ENCODE measurements at regions not wholly inside any gene's neighbourhood (a gene's known extent, or its start where the extent isn't known, plus 50 kb on each side); places are given as distances from the start of the nearest gene placed in this dataset.

GRCh38 chr11:112357488-112357887, 96.8 kb upstream of the PLET1 start:
- no peak for DNase-seq (ENCODE audit: low spot score)

GRCh38 chr11:112361396-112361795, 100.7 kb upstream of the PLET1 start:
- no peak for DNase-seq (ENCODE audit: low spot score)

GRCh38 chr11:112363527-112363926, 102.9 kb upstream of the PLET1 start:
- DNase-seq (ENCODE audit: low spot score): no peak

- DNase-seq (ENCODE audit: low spot score): no peak
These were observed 104.4 kb upstream of the PLET1 start for GRCh38 chr11:112364962-112365481.

- no peak for DNase-seq (ENCODE audit: low spot score)
These were observed 105.4 kb upstream of the PLET1 start for GRCh38 chr11:112366012-112366411.

- no peak for DNase-seq (ENCODE audit: low spot score)
These were observed 106.1 kb upstream of the PLET1 start for GRCh38 chr11:112366777-112367176.

GRCh38 chr11:112367461-112367860, 106.8 kb upstream of the PLET1 start:
- no peak for DNase-seq (ENCODE audit: low spot score)

- no peak for DNase-seq (ENCODE audit: low spot score)
These were observed 107.2 kb upstream of the PLET1 start for GRCh38 chr11:112367895-112368294.

GRCh38 chr11:112368381-112368780, 107.7 kb upstream of the PLET1 start:
- DNase-seq (ENCODE audit: low spot score): no peak

- no peak for DNase-seq (ENCODE audit: low spot score)
These were observed 108.7 kb upstream of the PLET1 start for GRCh38 chr11:112369374-112369773.

- DNase-seq (ENCODE audit: low spot score): no peak
These were observed 109.3 kb upstream of the PLET1 start for GRCh38 chr11:112369916-112370315.

- DNase-seq (ENCODE audit: low spot score): no peak
These were observed 114.0 kb upstream of the PLET1 start for GRCh38 chr11:112374486-112375140.

GRCh38 chr11:112377946-112378345, 117.3 kb upstream of the PLET1 start:
- no peak for DNase-seq (ENCODE audit: low spot score)

- no peak for DNase-seq (ENCODE audit: low spot score)
These were observed 119.8 kb upstream of the PLET1 start for GRCh38 chr11:112380464-112380863.

- no peak for DNase-seq (ENCODE audit: low spot score)
These were observed 120.9 kb upstream of the PLET1 start for GRCh38 chr11:112381578-112381977.

- no peak for DNase-seq (ENCODE audit: low spot score)
These were observed 121.9 kb upstream of the PLET1 start for GRCh38 chr11:112382561-112382960.

- no peak for DNase-seq (ENCODE audit: low spot score)
These were observed 127.8 kb upstream of the PLET1 start for GRCh38 chr11:112388496-112388895.

- no peak for DNase-seq (ENCODE audit: low spot score)
These were observed 130.4 kb upstream of the PLET1 start for GRCh38 chr11:112391086-112391485.

GRCh38 chr11:112392904-112393303, 132.2 kb upstream of the PLET1 start:
- DNase-seq (ENCODE audit: low spot score): no peak

- no peak for DNase-seq (ENCODE audit: low spot score)
These were observed 133.6 kb upstream of the PLET1 start for GRCh38 chr11:112394304-112394703.

GRCh38 chr11:112396076-112396475, 135.4 kb upstream of the PLET1 start:
- DNase-seq (ENCODE audit: low spot score): no peak

GRCh38 chr11:112398798-112399478, 138.3 kb upstream of the PLET1 start:
- no peak for DNase-seq (ENCODE audit: low spot score)

- no peak for DNase-seq (ENCODE audit: low spot score)
These were observed 139.9 kb upstream of the PLET1 start for GRCh38 chr11:112400476-112401014.

All from CD4-positive, alpha-beta T cell treated with Interleukin-6 at 100 ng/mL for 8 hours (primary cell).